Omental fat pad (tissue), 3 donors: ENCODE measurements at regions not wholly inside any gene's neighbourhood (a gene's known extent, or its start where the extent isn't known, plus 50 kb on each side); places are given as distances from the start of the nearest gene placed in this dataset.
"Not testable (repeated sequence)": the region's sequence is repeated elsewhere in the genome, so short reads cannot be mapped to it uniquely, and the experiment has no call there.

Experiments
- ATAC-seq: fragments of 150-250 bp; one replicate; pipeline ENCODE4 v1.9.1; 2016; ENCODE audit warnings: mild to moderate bottlenecking, moderate library complexity; ENCODE audit not compliant: low FRiP score
- DNase-seq: peaks from one replicate; pipeline ENCODE4 v3.0.0-alpha.2; 2019; ENCODE audit warnings: low spot score
- TF ChIP-seq, protein P1 (sequence below), 3 donors: fragments of 450-650 bp; IDR thresholded peaks; one replicate each; pipeline ENCODE4 v1.5.1; 2016 to 2017; ENCODE audit warnings: antibody characterized with exemption in 3 of 3, mild to moderate bottlenecking in 3 of 3, moderate library complexity in 2 of 3

DNA sequence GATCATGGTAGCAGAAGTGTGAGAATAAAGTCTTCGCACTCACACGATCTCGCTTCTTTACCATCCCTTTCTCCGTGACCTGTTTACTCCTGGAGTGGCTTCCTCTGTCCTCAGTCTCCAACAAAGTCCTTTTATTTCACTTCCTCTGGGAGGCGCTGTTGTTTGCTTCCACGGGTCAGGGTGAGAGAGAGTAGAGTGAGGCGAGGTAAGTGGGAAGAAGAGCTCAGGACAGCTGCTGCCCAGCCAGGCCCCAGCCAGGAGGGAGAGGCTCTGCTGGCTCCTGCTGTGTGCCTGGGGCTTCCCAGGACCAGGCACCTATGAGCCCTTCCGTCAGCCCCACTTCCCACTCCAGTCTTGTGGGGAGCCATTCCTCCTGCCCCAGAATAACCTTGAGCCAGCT, 242.1 kb downstream of the FGF9 start:
- ATAC-seq (no peak), DNase-seq (no peak)
- TF ChIP-seq, protein P1, sequence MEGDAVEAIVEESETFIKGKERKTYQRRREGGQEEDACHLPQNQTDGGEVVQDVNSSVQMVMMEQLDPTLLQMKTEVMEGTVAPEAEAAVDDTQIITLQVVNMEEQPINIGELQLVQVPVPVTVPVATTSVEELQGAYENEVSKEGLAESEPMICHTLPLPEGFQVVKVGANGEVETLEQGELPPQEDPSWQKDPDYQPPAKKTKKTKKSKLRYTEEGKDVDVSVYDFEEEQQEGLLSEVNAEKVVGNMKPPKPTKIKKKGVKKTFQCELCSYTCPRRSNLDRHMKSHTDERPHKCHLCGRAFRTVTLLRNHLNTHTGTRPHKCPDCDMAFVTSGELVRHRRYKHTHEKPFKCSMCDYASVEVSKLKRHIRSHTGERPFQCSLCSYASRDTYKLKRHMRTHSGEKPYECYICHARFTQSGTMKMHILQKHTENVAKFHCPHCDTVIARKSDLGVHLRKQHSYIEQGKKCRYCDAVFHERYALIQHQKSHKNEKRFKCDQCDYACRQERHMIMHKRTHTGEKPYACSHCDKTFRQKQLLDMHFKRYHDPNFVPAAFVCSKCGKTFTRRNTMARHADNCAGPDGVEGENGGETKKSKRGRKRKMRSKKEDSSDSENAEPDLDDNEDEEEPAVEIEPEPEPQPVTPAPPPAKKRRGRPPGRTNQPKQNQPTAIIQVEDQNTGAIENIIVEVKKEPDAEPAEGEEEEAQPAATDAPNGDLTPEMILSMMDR (IDR thresholded peaks at IDR 0.05), result no peak

DNA sequence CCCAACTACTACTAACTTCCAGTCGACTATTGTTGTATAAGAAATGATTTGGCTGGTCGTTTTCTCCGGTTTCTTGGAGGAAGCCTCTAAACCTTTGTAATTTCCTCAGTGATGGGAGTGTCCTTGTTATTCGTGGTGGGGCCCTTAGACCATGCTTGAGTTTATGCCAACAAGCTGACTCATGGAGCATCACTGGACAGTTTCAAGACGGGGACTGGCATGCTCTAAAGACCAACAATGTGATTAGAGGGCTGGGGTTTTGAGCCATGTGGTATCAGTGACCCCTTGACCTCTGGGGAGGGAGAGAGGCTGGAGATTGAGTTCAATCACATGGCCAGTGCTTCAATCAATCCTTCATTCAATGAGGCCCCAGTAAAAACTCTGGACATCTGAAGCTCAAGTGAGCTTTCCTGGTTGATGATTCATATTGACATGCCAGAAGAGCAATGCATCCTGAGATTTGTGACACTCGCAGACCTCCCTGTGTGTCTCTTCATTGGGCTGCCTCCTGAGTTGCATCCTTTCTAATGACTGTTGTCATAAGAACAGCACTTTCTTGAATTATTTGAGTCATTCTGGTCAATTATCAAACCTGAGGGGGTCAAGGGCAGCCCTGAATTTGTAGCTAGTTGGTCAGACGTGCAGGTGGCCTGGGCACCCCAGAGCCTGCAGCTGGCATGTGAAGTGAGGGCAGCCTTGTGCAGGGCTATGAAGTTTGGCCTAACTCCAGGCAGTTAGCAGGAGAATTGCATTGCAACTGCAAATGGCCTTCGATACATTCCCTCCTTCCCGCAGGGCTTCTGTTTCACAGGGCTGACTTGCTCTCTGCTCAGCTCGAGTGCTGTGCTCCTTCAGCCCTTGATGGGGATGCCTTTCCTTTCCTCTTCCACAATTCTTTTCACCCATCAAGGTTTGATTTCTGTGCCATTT, 246.5 kb downstream of the FGF9 start:
- ATAC-seq, result no peak
- no peak for DNase-seq
- TF ChIP-seq, protein P1 (IDR thresholded peaks at IDR 0.05), result no peak

DNA sequence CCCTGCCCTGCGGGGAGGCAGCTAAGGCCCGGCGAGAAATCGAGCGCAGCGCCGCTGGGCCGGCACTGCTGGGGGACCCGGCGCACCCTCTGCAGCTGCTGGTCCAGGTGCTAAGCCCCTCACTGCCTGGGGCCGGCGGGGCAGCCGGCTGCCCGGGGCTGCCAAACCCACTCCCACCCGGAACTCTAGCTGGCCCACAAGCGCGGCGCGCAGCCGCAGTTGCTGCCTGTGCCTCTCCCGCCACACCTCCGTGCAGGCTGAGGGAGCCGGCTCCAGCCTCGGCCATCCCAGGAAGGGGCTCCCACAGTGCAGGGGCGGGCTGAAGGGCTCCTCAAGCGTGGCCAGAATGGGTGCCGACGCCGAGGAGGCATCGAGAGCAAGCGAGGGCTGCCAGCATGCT, 249.9 kb downstream of the FGF9 start:
- not testable (repeated sequence) for DNase-seq, ATAC-seq

DNA sequence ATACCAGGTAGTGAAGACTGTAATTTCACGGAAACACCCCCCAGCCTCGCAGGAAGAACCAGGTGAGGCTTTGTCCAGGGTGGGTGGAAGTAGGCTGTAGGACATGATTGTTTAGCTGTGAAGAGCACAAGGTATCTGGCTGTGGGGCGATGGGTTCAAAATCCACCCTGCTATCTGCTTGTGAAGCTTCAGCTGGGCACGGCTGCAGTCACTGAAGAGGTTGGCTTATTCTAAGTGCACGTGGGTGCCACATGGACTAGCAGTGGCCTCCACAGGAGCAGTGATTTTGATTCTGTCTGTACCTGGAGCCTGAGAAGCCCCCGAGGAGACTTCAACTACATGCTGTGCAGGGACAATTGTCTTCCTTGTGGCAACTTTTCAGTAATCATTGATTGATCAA, 254.1 kb downstream of the FGF9 start:
- DNase-seq (no peak), ATAC-seq (no peak)
- TF ChIP-seq, protein P1 (IDR thresholded peaks at IDR 0.05), result no peak

DNA sequence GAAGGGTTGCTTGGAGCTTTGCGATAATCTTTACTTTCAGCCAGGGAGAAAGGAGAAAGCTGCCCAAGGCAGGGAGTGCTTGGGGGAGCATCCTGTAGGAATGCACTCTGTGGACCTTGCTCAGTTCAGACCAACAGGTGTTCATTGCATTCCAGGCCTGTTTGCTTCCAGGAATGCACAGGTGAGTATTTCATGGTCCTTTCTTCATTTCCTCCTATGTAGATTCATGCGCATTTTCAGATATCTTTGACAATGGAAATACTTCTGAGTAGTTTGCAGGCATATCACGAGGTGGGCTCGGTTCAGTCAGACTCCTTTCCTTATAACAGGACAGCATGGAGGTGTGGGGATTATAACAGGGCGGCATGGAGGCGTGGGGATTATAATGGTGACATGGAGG, 254.8 kb downstream of the FGF9 start:
- DNase-seq (no peak), ATAC-seq (no peak)
- TF ChIP-seq, protein P1 (IDR thresholded peaks at IDR 0.05), result no peak

DNA sequence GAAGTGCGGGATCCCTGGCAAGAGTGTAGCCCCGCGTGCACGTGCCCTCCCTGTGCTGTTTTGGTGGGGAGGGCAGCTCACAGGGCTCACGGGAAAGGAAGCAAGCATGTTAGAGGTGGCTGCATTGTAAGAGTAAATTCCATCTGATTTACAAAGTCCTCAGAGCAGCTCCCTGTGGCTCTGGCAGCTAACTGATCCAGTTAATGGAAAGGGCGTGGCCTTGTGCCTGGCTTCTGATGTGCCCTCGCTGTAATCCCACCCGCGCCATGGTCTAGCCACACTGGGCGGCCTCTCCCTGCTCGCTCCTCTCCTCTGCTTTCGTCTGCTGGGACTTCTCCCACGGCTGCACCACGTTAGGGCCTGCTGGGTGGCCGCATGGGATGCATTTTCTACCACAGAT, 258.5 kb downstream of the FGF9 start:
- TF ChIP-seq, protein P1 (IDR thresholded peaks at IDR 0.05), result no peak
- no peak for DNase-seq
- no peak for ATAC-seq

DNA sequence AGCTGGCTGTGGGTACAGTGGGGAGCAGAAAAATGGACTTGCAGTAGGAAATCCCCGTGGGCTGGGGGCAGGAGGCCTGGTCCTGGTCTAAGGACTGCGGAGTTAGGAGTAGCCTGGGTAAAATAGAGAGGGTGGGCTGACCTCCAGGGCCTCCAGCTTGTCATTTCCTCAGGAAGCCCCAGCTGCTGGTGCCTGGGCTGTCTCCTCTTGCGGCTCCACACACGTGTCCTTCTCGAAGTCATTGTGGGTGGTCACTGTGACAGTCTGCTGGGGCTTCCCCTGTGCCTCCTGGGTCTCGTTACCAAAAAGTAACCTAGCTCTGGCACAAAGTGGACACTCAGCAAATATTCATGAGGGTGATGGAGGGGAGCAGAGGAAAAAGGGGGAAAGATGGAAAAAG, 259.7 kb downstream of the FGF9 start:
- DNase-seq (no peak), ATAC-seq (no peak)
- TF ChIP-seq, protein P1 (IDR thresholded peaks at IDR 0.05), result no peak
